IPS DF 4.7 (cell line): ENCODE measurements at regions not wholly inside any gene's neighbourhood (a gene's known extent, or its start where the extent isn't known, plus 50 kb on each side); places are given as distances from the start of the nearest gene placed in this dataset.
"Not testable (repeated sequence)": the region's sequence is repeated elsewhere in the genome, so short reads cannot be mapped to it uniquely, and the experiment has no call there.

ENCODE experiments used
- DNase-seq: peaks from one replicate; pipeline ENCODE4 v3.0.0-alpha.2; 2013; ENCODE audit warnings: low spot score; ENCODE audit errors: extremely low read depth

GRCh38 chr10:59037018-59037389 is 139.4 kb upstream of the PHYHIPL start:
- DNase-seq, result no peak

GRCh38 chr10:59037506-59037905 is 138.9 kb upstream of the PHYHIPL start:
- no peak for DNase-seq

GRCh38 chr10:59043358-59043757 is 133.1 kb upstream of the PHYHIPL start:
- not testable (repeated sequence) for DNase-seq

- DNase-seq, result no peak
These were observed 129.3 kb upstream of the PHYHIPL start for GRCh38 chr10:59047180-59047579.

GRCh38 chr10:59047957-59048618 is 128.4 kb upstream of the PHYHIPL start:
- no peak for DNase-seq

GRCh38 chr10:59053502-59053901 is 122.9 kb upstream of the PHYHIPL start:
- DNase-seq, result not testable (repeated sequence)

- DNase-seq, result no peak
These were observed 121.4 kb upstream of the PHYHIPL start for GRCh38 chr10:59055045-59055444.

- no peak for DNase-seq
These were observed 119.1 kb upstream of the PHYHIPL start for GRCh38 chr10:59057345-59057744.

GRCh38 chr10:59060852-59061251 is 115.6 kb upstream of the PHYHIPL start:
- DNase-seq, result no peak

- DNase-seq, result no peak
These were observed 113.0 kb upstream of the PHYHIPL start for GRCh38 chr10:59063491-59063890.

- DNase-seq, result no peak
These were observed 112.3 kb upstream of the PHYHIPL start for GRCh38 chr10:59064080-59064692.

GRCh38 chr10:59064759-59065539 is 111.5 kb upstream of the PHYHIPL start:
- DNase-seq, result no peak

- no peak for DNase-seq
These were observed 107.8 kb upstream of the PHYHIPL start for GRCh38 chr10:59068581-59069191.

- no peak for DNase-seq
These were observed 104.4 kb upstream of the PHYHIPL start for GRCh38 chr10:59072038-59072437.

- no peak for DNase-seq
These were observed 102.9 kb upstream of the PHYHIPL start for GRCh38 chr10:59073456-59074053.

- DNase-seq, result no peak
These were observed 100.9 kb upstream of the PHYHIPL start for GRCh38 chr10:59075576-59075975.

- no peak for DNase-seq
These were observed 98.6 kb upstream of the PHYHIPL start for GRCh38 chr10:59077855-59078254.

- no peak for DNase-seq
These were observed 97.5 kb upstream of the PHYHIPL start for GRCh38 chr10:59078978-59079377.

GRCh38 chr10:59079386-59080226 is 96.8 kb upstream of the PHYHIPL start:
- no peak for DNase-seq

- DNase-seq, result no peak
These were observed 94.2 kb upstream of the PHYHIPL start for GRCh38 chr10:59082249-59082648.

- DNase-seq, result no peak
These were observed 91.4 kb upstream of the PHYHIPL start for GRCh38 chr10:59085054-59085453.
